MM.1S (cell line): ENCODE measurements at regions not wholly inside any gene's neighbourhood (a gene's known extent, or its start where the extent isn't known, plus 50 kb on each side); places are given as distances from the start of the nearest gene placed in this dataset.

Experiments used
- DNase-seq: peaks from one replicate; pipeline ENCODE4 v3.0.0-alpha.2; 2015
- H2AFZ ChIP-seq: fragments of 300-600 bp; sonication (generic); 2 replicates; pipeline ENCODE4 v1.6.0; 2016; ENCODE audit warnings: antibody characterized with exemption, low read length
- H3F3A ChIP-seq: fragments of 300-600 bp; sonication (generic); 2 replicates; pipeline ENCODE4 v1.6.1; 2016; ENCODE audit warnings: mild to moderate bottlenecking, antibody characterized with exemption, low read length, moderate library complexity, mixed read lengths; ENCODE audit not compliant: insufficient read depth
- H3K27ac ChIP-seq: fragments of 300-600 bp; sonication (generic); 2 replicates; pipeline ENCODE4 v1.5.1; 2016; ENCODE audit warnings: mild to moderate bottlenecking, low read length
- H3K27me3 ChIP-seq: fragments of 300-600 bp; sonication (generic); replicated peaks from 2 replicates; pipeline ENCODE4 v1.6.0; 2016; ENCODE audit warnings: low read length; ENCODE audit not compliant: insufficient read depth
- H3K36me3 ChIP-seq: fragments of 300-600 bp; sonication (generic); replicated peaks from 2 replicates; pipeline ENCODE4 v1.6.1; 2016; ENCODE audit warnings: mild to moderate bottlenecking, low read length, mixed read lengths; ENCODE audit not compliant: insufficient read depth
- H3K4me1 ChIP-seq: fragments of 300-600 bp; sonication (generic); 2 replicates; pipeline ENCODE4 v1.6.1; 2016; ENCODE audit warnings: low read length, mixed read lengths
- H3K4me2 ChIP-seq: fragments of 300-600 bp; sonication (generic); 2 replicates; pipeline ENCODE4 v1.6.0; 2016; ENCODE audit warnings: low read depth, low read length
- H3K4me3 ChIP-seq: fragments of 300-600 bp; sonication (generic); 2 replicates; pipeline ENCODE4 v1.5.1; 2016; ENCODE audit warnings: low read length, mixed read lengths
- H3K79me2 ChIP-seq: fragments of 300-600 bp; sonication (generic); 2 replicates; pipeline ENCODE4 v1.6.1; 2016; ENCODE audit warnings: mixed run types, low read length, mixed read lengths
- H3K9ac ChIP-seq: fragments of 300-600 bp; sonication (generic); 2 replicates; pipeline ENCODE4 v1.6.1; 2016; ENCODE audit warnings: low read length, mixed read lengths
- H3K9me2 ChIP-seq: fragments of 300-600 bp; sonication (generic); replicated peaks from 2 replicates; pipeline ENCODE4 v1.6.1; 2016; ENCODE audit warnings: mild to moderate bottlenecking, low read length, mixed read lengths; ENCODE audit not compliant: insufficient read depth
- H3K9me3 ChIP-seq: fragments of 300-600 bp; sonication (generic); replicated peaks from 2 replicates; pipeline ENCODE4 v1.6.1; 2016; ENCODE audit warnings: mild to moderate bottlenecking, low read length, mixed read lengths; ENCODE audit not compliant: insufficient read depth
- H4K20me1 ChIP-seq: fragments of 300-600 bp; sonication (generic); 2 replicates; pipeline ENCODE4 v1.6.1; 2016; ENCODE audit warnings: mild to moderate bottlenecking, low read length, moderate library complexity, mixed read lengths; ENCODE audit not compliant: insufficient read depth
- EZH2 ChIP-seq: fragments of 300-600 bp; sonication (generic); optimal IDR thresholded peaks from 2 replicates; pipeline ENCODE3; 2017; ENCODE audit warnings: low read depth, mild to moderate bottlenecking, antibody characterized with exemption, low read length, mixed read lengths
- EZH2phosphoT487 ChIP-seq: fragments of 300-600 bp; sonication (generic); IDR thresholded peaks from 2 replicates; pipeline ENCODE4 v1.6.1; 2018; ENCODE audit warnings: antibody characterized with exemption, low read length
- TF ChIP-seq, protein P1 (sequence below): fragments of 300-600 bp; sonication (generic); IDR thresholded peaks from 2 replicates; pipeline ENCODE4 v1.5.1; 2016; ENCODE audit warnings: antibody characterized with exemption, low read length, mixed read lengths

DNA sequence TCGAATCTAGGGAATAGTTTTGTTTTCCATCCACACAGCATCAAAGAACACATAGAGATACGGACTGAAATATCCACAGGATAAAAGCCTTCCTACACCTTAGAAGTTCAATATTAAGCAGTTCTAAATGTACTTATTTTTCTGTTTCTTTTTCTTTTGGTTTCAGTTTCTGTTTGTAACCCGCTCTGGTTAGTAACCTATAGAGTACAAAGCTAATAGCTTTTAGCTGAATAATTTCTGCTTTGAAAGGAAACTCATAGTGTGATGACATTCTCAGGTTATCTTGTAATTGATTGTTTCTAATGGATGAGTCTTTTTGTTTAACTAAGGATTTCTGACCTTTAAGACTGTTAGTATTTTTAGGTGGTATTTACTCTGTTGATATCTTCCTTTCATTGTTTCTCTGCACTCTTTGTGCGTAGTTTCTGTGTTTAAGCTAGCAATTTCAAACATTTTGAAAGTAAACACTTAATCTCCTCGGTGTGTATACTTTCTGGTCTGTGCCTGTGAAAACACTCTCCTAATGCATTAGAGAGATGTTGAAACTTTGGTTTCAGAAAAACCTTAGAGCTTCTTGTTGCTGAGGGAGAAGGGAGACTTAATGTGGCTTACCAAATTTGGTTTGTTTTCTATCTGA lies 385.5 kb downstream of the HDGFL1 start:
- Histone ChIP-seq H3K27me3 (no peaks in the 10 kb centered on the region), H3K4me2 (peak overlapping the region; percentile 60), H2AFZ (peak overlapping the region; percentile 51), H4K20me1 (no peaks in the 10 kb centered on the region), H3K27ac (peak overlapping the region; percentile 74), H3K4me1 (peaks cover 33% of the 10 kb centered on the region), H3K4me3 (peak overlapping the region; percentile 52), H3F3A (peaks cover 14% of the 10 kb centered on the region), H3K9me3 (no peaks in the 10 kb centered on the region), H3K9me2 (no peaks in the 10 kb centered on the region), H3K79me2 (no peaks in the 10 kb centered on the region), H3K9ac (peak overlapping the region; percentile 38; the same call in 1 of the 2 replicates), H3K36me3 (no peaks in the 10 kb centered on the region)
- TF ChIP-seq EZH2phosphoT487 = no peak
- TF ChIP-seq EZH2 = no peak
- TF ChIP-seq, protein P1, sequence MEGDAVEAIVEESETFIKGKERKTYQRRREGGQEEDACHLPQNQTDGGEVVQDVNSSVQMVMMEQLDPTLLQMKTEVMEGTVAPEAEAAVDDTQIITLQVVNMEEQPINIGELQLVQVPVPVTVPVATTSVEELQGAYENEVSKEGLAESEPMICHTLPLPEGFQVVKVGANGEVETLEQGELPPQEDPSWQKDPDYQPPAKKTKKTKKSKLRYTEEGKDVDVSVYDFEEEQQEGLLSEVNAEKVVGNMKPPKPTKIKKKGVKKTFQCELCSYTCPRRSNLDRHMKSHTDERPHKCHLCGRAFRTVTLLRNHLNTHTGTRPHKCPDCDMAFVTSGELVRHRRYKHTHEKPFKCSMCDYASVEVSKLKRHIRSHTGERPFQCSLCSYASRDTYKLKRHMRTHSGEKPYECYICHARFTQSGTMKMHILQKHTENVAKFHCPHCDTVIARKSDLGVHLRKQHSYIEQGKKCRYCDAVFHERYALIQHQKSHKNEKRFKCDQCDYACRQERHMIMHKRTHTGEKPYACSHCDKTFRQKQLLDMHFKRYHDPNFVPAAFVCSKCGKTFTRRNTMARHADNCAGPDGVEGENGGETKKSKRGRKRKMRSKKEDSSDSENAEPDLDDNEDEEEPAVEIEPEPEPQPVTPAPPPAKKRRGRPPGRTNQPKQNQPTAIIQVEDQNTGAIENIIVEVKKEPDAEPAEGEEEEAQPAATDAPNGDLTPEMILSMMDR = no peak
- DNase-seq = peak; percentile 72

DNA sequence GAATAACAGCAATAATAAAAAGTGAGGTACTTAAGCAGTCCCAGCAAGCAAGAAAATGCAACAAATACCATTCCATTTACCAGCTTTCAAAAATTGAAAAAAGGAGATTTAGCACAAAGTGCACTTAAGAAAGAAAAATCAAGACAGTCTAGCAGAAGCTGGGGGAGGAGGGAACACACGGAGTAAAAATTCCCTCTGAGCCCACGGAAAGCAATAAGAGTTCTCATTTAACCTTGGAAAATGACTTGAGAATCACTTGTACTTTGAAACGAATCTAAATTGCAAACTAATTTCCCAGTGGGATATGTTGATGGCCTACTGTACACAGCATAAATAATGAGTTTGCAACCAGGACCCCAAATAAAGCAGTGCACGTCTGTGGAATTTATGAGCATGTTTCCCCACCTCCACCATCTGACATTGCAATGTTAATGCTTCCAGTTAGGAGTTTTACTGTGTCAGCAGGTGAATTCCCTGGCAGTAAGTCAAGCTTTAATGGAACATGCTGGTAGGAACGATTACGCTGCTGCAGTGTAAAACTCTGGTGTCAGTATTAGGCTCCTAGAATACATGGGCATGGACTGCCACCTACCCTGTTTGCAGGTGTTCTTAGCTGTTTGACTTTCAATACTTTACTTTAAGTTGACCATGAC lies 386.8 kb downstream of the HDGFL1 start:
- no peak overlapping the region for H3K9ac ChIP-seq
- TF ChIP-seq EZH2phosphoT487 (no peak), EZH2 (no peak)
- TF ChIP-seq, protein P1 = no peak
- H3K4me1 ChIP-seq = peaks cover 33% of the 10 kb centered on the region
- H2AFZ ChIP-seq = no peak overlapping the region
- H3K36me3 ChIP-seq = no peaks in the 10 kb centered on the region
- no peaks in the 10 kb centered on the region for H3K9me3 ChIP-seq
- no peaks in the 10 kb centered on the region for H4K20me1 ChIP-seq
- no peak for DNase-seq
- H3K4me2 ChIP-seq = peak overlapping the region; percentile 60
- peak overlapping the region; percentile 52; the same call in 1 of the 2 replicates for H3K4me3 ChIP-seq
- H3K79me2 ChIP-seq = no peaks in the 10 kb centered on the region
- peaks cover 14% of the 10 kb centered on the region for H3F3A ChIP-seq
- peak overlapping the region; percentile 74; the same call in 1 of the 2 replicates for H3K27ac ChIP-seq
- no peaks in the 10 kb centered on the region for H3K27me3 ChIP-seq
- H3K9me2 ChIP-seq = no peaks in the 10 kb centered on the region

DNA sequence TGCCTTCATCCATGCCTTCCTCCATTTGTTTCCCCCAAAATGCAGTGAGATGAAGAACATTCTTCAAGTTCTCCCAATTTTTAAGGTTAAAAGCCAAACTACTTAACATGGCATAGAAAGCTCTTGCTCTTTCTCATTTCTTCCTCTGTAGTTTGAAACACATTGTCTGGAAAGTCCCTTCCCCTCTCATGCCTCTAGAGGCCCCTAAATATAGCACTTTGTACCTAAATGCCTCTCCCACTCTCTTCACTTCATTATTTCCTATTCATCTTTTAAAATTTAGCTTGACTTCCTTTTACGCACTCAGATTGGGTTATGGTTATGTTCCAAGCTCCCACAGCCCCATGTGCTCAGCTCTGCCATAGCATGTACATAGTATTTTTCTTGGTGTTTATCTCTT lies 389.3 kb downstream of the HDGFL1 start:
- H3K27ac ChIP-seq = no peak overlapping the region
- no peak overlapping the region for H3K4me3 ChIP-seq
- peaks cover 14% of the 10 kb centered on the region for H3F3A ChIP-seq
- peaks cover 33% of the 10 kb centered on the region for H3K4me1 ChIP-seq
- H3K9me2 ChIP-seq = no peaks in the 10 kb centered on the region
- no peaks in the 10 kb centered on the region for H3K9me3 ChIP-seq
- peak; percentile 18 for DNase-seq
- no peak overlapping the region for H2AFZ ChIP-seq
- no peaks in the 10 kb centered on the region for H4K20me1 ChIP-seq
- H3K4me2 ChIP-seq = no peak overlapping the region; the same call in 1 of the 2 replicates
- H3K27me3 ChIP-seq = no peaks in the 10 kb centered on the region
- no peaks in the 10 kb centered on the region for H3K79me2 ChIP-seq
- TF ChIP-seq, protein P1 = no peak
- TF ChIP-seq EZH2 (no peak), EZH2phosphoT487 (no peak)
- no peak overlapping the region for H3K9ac ChIP-seq
- no peaks in the 10 kb centered on the region for H3K36me3 ChIP-seq
